Stimulated activated effector memory CD8-positive, alpha-beta T cell treated with anti-CD3 and anti-CD28 coated beads, Interleukin-12 subunit alpha, Interleukin-12 subunit beta, amount 100 ng/mL, for 72 hours (primary cell): ENCODE measurements at regions not wholly inside any gene's neighbourhood (a gene's known extent, or its start where the extent isn't known, plus 50 kb on each side); places are given as distances from the start of the nearest gene placed in this dataset.
"Not testable (repeated sequence)": the region's sequence is repeated elsewhere in the genome, so short reads cannot be mapped to it uniquely, and the experiment has no call there.

Experiments used
- ATAC-seq: fragments of 150-1000 bp; cut with Tn5 transposase; 2 replicates; pipeline ENCODE4 v1.10.0; 2021
- DNase-seq, 2 donors: peaks; one replicate each; pipeline ENCODE4 v3.0.0; 2021 to 2022; ENCODE audit warnings: low spot score in 2 of 2
- H3K27ac Mint-ChIP-seq: one replicate; pipeline ENCODE4 v1.8.0; 2022; ENCODE audit warnings: mild to moderate bottlenecking, mixed read lengths
- H3K36me3 Mint-ChIP-seq: one replicate; pipeline ENCODE4 v1.8.0; 2022; ENCODE audit warnings: mild to moderate bottlenecking, mixed read lengths
- H3K4me1 Mint-ChIP-seq: one replicate; pipeline ENCODE4 v1.8.0; 2022; ENCODE audit warnings: mixed read lengths
- H3K4me3 Mint-ChIP-seq: one replicate; pipeline ENCODE4 v1.8.0; 2022; ENCODE audit warnings: mild to moderate bottlenecking, mixed read lengths
- H3K9me3 Mint-ChIP-seq: one replicate; pipeline ENCODE4 v1.8.0; 2022; ENCODE audit warnings: mixed read lengths

- no peak overlapping the region for H3K4me3 Mint-ChIP-seq
- DNase-seq (no peak), ATAC-seq (no peak)
- H3K4me1 Mint-ChIP-seq, result no peaks in the 10 kb centered on the region
- H3K36me3 Mint-ChIP-seq, result no peaks in the 10 kb centered on the region
- H3K9me3 Mint-ChIP-seq, result peaks cover 13% of the 10 kb centered on the region
- H3K27ac Mint-ChIP-seq, result no peak overlapping the region
Observed at GRCh38 chr1:95660736-95661135, 426.7 kb downstream of the RWDD3 start.

DNA sequence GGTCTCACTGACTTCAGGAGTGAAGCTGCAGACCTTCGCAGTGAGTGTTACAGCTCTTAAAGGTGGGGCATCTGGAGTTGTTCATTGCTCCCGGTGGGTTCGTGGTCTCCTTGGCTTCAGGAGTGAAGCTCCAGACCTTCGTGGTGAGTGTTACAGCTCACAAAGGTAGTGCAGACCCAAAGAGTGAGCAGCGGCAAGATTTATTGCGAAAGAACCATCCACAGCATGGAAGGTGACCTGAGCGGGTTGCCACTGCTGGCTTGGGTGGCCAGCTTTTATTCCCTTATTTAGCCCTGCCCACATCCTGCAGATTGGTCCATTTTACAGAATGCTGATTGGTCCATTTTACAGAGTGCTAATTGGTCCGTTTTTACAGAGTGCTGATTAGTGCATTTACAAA, 429.5 kb downstream of the RWDD3 start:
- not testable (repeated sequence) for H3K4me1 Mint-ChIP-seq, DNase-seq, H3K27ac Mint-ChIP-seq, H3K4me3 Mint-ChIP-seq, H3K36me3 Mint-ChIP-seq, ATAC-seq
- H3K9me3 Mint-ChIP-seq, result peaks cover 11% of the 10 kb centered on the region

- Mint-ChIP-seq H3K36me3 (no peaks in the 10 kb centered on the region), H3K27ac (no peak overlapping the region), H3K9me3 (peaks cover 5% of the 10 kb centered on the region), H3K4me1 (no peaks in the 10 kb centered on the region), H3K4me3 (no peak overlapping the region)
- no peak for ATAC-seq
- no peak for DNase-seq
Observed at GRCh38 chr1:95668165-95668564, 434.2 kb downstream of the RWDD3 start.

GRCh38 chr1:95669638-95670037, 435.6 kb downstream of the RWDD3 start:
- DNase-seq, ATAC-seq, H3K9me3 Mint-ChIP-seq, H3K27ac Mint-ChIP-seq, H3K36me3 Mint-ChIP-seq, H3K4me3 Mint-ChIP-seq, H3K4me1 Mint-ChIP-seq: not testable (repeated sequence)

GRCh38 chr1:95671098-95671497, 437.1 kb downstream of the RWDD3 start:
- Mint-ChIP-seq H3K4me1 (no peaks in the 10 kb centered on the region), H3K4me3 (no peak overlapping the region), H3K36me3 (no peaks in the 10 kb centered on the region), H3K27ac (no peak overlapping the region), H3K9me3 (peaks cover 8% of the 10 kb centered on the region)
- no peak for ATAC-seq
- no peak for DNase-seq

- no peaks in the 10 kb centered on the region for H3K36me3 Mint-ChIP-seq
- ATAC-seq (no peak), DNase-seq (no peak)
- no peaks in the 10 kb centered on the region for H3K4me1 Mint-ChIP-seq
- no peak overlapping the region for H3K4me3 Mint-ChIP-seq
- no peak overlapping the region for H3K27ac Mint-ChIP-seq
- peaks cover 8% of the 10 kb centered on the region for H3K9me3 Mint-ChIP-seq
Observed at GRCh38 chr1:95679262-95679661, 445.3 kb downstream of the RWDD3 start.

- Mint-ChIP-seq H3K9me3 (peaks cover 4% of the 10 kb centered on the region), H3K27ac (no peak overlapping the region), H3K36me3 (no peaks in the 10 kb centered on the region), H3K4me1 (no peaks in the 10 kb centered on the region), H3K4me3 (no peak overlapping the region)
- DNase-seq (no peak), ATAC-seq (no peak)
Observed at GRCh38 chr1:95685081-95685480, 451.1 kb downstream of the RWDD3 start.

GRCh38 chr1:95686217-95686616, 452.2 kb downstream of the RWDD3 start:
- Mint-ChIP-seq H3K4me3 (no peak overlapping the region), H3K4me1 (no peaks in the 10 kb centered on the region), H3K36me3 (no peaks in the 10 kb centered on the region), H3K27ac (no peak overlapping the region), H3K9me3 (peaks cover 6% of the 10 kb centered on the region)
- DNase-seq (no peak), ATAC-seq (no peak)

GRCh38 chr1:95699149-95699953, 465.3 kb downstream of the RWDD3 start:
- H3K9me3 Mint-ChIP-seq, result peaks cover 21% of the 10 kb centered on the region
- H3K27ac Mint-ChIP-seq, result no peak overlapping the region
- ATAC-seq (no peak), DNase-seq (no peak)
- no peak overlapping the region for H3K4me3 Mint-ChIP-seq
- H3K36me3 Mint-ChIP-seq, result no peaks in the 10 kb centered on the region
- no peaks in the 10 kb centered on the region for H3K4me1 Mint-ChIP-seq

DNA sequence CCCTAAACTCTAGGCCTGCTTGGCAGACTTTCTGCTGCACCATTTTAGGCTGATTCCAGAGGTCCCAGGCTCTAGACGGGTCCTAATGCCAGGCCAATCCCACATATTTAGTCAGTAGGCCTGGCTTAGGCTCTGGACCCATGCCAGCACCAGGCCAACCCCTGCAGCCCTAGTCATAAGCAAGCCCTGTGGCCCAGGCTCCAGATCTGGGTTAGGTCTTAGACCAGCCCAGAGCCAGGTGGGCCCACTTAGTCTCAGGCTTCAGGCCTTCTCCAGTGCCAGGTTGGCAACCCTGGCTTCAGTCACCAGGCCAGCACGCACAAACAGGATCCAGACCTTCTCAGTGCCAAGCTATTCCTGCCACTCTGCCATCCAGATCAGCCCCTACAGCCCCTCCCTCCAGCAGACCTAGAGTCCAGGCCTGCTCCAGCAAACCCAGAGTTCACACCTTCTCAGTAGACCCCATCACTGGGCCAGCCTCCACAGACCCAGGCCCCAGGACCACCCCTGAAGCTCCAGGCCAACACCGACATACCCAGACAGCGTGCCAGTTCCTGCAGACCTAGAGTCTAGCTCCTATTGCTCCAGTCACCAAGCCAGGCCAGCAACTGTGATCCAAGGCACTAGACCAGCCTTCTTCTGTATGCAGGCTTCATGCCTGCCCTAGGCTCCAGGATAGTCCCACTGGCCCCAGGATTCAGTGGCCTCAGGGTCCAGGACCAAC, 467.6 kb downstream of the RWDD3 start:
- ATAC-seq (peak; percentile 13), DNase-seq (no peak)
- H3K27ac Mint-ChIP-seq, result no peak overlapping the region
- no peak overlapping the region for H3K4me3 Mint-ChIP-seq
- peaks cover 22% of the 10 kb centered on the region for H3K9me3 Mint-ChIP-seq
- H3K4me1 Mint-ChIP-seq, result no peaks in the 10 kb centered on the region
- H3K36me3 Mint-ChIP-seq, result no peaks in the 10 kb centered on the region

- Mint-ChIP-seq H3K27ac (no peak overlapping the region), H3K36me3 (no peaks in the 10 kb centered on the region), H3K9me3 (peaks cover 24% of the 10 kb centered on the region), H3K4me1 (no peaks in the 10 kb centered on the region), H3K4me3 (no peak overlapping the region)
- DNase-seq, result no peak
- ATAC-seq, result no peak
Observed at GRCh38 chr1:95703046-95703445, 469.0 kb downstream of the RWDD3 start.

- no peak overlapping the region for H3K27ac Mint-ChIP-seq
- no peak for DNase-seq
- no peak overlapping the region for H3K4me3 Mint-ChIP-seq
- ATAC-seq, result no peak
- H3K4me1 Mint-ChIP-seq, result no peaks in the 10 kb centered on the region
- H3K9me3 Mint-ChIP-seq, result peaks cover 11% of the 10 kb centered on the region
- H3K36me3 Mint-ChIP-seq, result no peaks in the 10 kb centered on the region
Observed at GRCh38 chr1:95716097-95716496, 482.1 kb downstream of the RWDD3 start.

GRCh38 chr1:95716550-95716949, 482.5 kb downstream of the RWDD3 start:
- Mint-ChIP-seq H3K4me1 (no peaks in the 10 kb centered on the region), H3K4me3 (no peak overlapping the region), H3K36me3 (no peaks in the 10 kb centered on the region), H3K9me3 (peaks cover 13% of the 10 kb centered on the region), H3K27ac (no peak overlapping the region)
- DNase-seq (no peak), ATAC-seq (no peak)

DNA sequence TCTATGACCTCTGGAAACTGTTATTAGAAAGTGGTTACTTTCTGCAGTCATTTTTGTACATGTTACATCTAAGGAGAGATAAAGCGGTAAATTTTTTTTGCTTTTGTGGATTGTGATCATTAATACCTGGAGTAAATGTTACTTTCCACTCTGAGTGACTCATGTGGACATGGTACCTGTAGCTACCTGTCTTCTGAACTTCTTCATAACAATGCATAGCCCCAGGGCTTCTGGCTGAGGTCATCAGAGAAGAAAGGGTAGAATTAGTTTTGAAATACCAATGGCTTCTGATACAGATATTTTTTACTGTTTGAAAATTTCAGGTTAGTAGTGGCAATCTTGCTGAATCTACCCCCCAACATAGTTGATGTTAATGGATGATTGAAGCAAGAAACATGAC, 489.3 kb downstream of the RWDD3 start:
- peaks cover 11% of the 10 kb centered on the region for H3K9me3 Mint-ChIP-seq
- no peaks in the 10 kb centered on the region for H3K36me3 Mint-ChIP-seq
- no peak overlapping the region for H3K4me3 Mint-ChIP-seq
- no peak overlapping the region for H3K27ac Mint-ChIP-seq
- no peaks in the 10 kb centered on the region for H3K4me1 Mint-ChIP-seq
- ATAC-seq (no peak), DNase-seq (no peak)

GRCh38 chr1:95728841-95729240, 494.8 kb downstream of the RWDD3 start:
- Mint-ChIP-seq H3K9me3 (peaks cover 6% of the 10 kb centered on the region), H3K4me1 (no peaks in the 10 kb centered on the region), H3K27ac (no peak overlapping the region), H3K4me3 (no peak overlapping the region), H3K36me3 (no peaks in the 10 kb centered on the region)
- ATAC-seq, result no peak
- no peak for DNase-seq

- Mint-ChIP-seq H3K9me3 (peaks cover 9% of the 10 kb centered on the region), H3K27ac (no peak overlapping the region), H3K4me3 (no peak overlapping the region), H3K36me3 (no peaks in the 10 kb centered on the region), H3K4me1 (no peaks in the 10 kb centered on the region)
- no peak for DNase-seq
- ATAC-seq, result no peak
Observed at GRCh38 chr1:95730986-95731385, 497.0 kb downstream of the RWDD3 start.
